NCI-H345 (cell line): ENCODE measurements at regions not wholly inside any gene's neighbourhood (a gene's known extent, or its start where the extent isn't known, plus 50 kb on each side); places are given as distances from the start of the nearest gene placed in this dataset.
"Not testable (repeated sequence)": the region's sequence is repeated elsewhere in the genome, so short reads cannot be mapped to it uniquely, and the experiment has no call there.

Experiments used
- DNase-seq: peaks from one replicate; lab custom pipeline; 2025; lab: John Stamatoyannopoulos, UW

DNA sequence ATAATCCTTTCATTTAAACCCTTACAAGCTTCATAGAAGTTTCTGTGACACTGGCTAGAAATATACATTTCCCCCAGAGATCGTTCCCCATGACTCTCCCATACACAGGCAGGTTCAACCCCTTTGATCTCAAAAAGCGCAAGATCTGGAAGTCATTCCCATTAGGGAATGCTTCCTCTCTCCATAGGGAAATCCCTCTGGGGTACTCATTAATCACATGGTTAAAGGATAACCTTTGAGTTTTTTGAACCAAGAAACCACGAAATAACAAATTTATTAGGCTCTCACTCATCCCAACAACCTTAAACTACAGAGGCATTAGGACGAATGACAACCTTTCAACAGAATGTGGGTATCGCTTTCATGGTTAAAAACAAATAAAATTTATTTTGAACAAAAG lies 211.9 kb upstream of the PRICKLE2 start:
- DNase-seq, result no peak

DNA sequence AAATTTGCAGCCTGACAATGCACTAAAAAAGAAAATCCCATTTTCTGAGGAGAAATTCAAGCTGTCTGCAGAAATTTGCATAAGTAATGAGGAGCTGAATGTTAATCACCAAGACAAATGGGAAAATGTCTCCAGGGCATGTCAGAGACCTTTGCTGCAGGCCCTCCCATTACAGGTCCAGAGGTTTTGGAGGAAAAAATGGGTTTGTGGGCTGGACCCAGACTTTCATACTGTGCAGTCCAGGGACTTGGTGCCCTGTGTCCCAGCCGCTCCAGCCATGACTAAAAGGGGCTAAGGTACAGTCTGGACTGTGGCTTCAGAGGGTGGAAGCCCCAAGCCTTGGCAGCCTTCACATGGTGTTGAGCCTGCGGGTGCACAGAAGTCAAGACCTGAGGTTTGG lies 209.8 kb upstream of the PRICKLE2 start:
- not testable (repeated sequence) for DNase-seq

DNA sequence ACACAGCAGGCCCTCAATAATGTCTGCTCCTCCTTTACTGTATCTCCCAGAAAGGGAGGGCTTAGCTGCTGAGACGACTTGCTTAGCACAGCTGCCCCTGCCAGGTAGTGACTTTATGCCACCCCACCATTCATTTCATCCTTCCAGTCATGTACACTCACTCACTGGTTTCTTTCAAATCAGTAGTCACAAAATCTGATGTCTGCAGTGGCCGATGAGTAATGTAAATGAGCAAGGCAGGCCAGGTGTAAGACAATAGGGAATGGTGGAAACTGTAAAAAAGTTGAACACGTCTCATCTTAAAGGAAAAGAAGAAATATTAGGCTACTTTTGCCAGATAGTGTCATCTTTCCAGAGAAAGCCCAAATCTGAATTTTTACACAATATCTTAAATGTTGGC lies 207.6 kb upstream of the PRICKLE2 start:
- no peak for DNase-seq

DNA sequence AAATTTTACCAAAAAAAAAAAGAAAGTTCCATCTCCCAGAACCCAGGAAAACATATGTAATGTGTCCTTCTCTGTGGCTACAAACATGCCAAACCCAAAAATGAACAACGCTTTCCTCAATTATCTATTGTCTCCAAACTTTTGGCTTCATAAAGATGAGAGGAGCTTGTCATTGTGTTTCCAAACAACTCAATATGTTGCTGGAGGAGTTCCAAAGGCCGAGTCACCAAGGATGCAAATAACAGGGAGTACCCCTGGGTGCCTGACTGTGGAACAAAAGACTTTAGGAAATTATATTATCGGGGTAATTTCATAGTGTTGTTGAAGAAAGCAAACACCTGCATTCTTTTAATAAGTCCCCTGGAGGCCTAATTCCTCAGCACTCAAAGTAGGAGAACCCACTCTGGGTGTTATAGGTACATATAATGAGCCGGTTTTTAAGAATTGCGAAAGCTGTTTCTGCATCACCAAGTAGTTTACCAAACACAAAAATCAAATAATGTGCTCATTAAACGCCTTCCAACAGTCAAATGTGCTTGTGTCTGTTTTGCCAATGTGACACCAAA lies 206.3 kb upstream of the PRICKLE2 start:
- DNase-seq, result peak; percentile 29

DNA sequence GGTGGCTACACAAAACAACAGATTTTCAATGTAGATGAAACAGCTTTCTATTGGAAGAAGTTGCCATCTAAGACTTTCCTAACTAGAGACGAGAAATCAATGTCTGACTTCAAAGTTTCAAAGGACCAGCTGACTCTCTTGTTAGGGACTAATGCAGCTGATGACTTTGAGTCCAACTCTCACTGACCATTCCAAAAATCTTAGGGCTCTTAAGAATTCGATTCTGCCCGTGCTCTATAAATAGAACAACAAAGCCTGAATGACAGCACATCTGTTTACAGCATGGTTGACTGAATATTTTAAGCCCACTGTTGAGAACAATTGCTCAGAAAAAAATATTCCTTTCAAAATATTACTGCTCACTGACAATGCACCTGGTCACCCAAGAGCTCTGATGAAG lies 202.4 kb upstream of the PRICKLE2 start:
- DNase-seq, result no peak

DNA sequence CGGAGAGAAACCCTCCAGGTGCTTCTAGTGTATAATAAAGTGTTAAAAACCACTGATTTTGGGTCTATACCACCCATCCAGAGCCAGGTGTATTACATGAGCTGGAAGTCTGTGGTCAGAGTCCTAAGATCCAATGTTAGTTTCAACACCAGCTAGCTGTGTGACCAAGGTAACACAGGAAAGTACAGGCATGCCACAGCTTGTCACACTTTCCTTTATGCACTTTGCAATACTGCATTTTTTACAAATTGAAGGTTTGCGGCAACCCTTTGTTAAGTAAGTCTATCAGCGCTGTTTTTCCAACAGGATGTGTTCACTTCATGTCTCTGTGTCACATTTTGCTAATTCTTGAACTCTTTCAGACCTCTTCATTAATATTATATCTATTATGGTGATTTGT lies 201.3 kb upstream of the PRICKLE2 start:
- no peak for DNase-seq

DNA sequence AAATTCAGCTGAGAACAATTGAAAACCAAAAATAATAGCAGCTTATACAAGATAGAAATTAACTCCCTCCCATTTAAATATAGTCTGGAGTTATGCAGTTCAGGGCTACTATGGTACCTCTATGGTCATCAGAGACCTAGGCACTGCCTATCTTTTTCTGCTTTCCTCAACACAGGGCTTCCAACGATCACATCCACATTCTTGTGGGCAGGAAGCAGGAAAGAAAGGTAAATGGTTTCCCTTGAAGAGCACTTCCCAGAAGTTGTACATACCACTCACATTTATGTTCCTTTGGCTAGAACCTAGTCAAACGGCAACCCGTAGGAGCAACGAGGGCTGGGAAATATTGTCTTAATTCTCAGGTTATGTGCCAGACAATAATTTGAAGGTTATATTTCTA lies 197.7 kb upstream of the PRICKLE2 start:
- no peak for DNase-seq

DNA sequence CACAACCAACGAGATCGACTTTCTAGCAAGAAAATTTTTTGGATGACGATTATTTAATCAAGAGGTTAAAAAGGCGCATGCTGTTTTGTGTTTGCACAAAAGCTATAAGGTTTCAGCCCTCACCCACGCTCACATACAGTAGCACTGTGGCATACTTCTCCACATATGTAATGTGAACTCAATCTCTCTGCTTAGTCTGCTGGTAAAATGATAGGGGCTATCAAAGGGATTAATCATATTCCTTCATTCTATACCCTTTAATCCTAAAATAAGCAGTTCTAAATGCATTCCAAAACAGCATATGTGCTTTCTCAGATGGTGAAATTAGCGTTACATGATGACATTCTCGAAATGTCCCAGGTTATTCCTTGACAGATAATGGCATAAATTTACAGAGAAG lies 196.9 kb upstream of the PRICKLE2 start:
- no peak for DNase-seq

DNA sequence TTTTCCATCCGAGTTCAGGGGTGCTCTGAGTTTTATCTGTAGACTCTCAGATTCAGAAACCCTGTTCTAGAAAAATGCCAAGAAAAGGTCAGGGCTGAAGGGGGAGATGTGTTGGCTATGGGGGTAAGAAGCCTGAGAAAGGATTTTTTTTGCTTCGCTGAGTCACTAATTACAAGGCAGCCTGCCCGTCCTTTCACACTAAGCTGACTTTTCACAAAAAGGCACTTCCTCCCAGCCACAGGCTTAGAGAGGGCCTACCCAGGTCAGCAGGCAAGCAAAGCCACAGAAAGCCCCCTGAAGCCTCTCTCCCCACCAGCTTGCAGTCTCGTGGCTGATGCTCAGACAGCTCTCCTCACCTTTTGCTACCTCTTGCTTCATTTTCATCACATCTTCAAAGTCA lies 192.6 kb upstream of the PRICKLE2 start:
- no peak for DNase-seq

DNA sequence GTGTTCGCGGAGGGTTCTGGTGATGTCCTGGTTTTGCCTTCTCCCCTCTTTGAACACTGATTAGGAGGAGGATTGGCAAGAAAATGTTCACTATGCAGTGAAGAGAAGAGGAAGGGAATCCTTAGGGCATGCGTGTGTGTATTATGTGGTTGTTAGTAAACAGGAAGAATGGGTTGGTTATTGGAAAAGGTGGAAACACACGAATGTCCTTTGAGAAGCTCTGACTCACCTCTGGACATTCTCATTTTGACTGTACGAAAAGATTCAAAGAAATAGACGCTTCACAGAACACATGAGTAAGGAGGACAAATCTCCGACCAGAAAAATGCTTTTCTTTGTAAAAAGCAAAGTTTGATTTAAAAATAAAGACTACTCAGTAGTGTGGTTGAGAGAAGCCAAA lies 188.8 kb upstream of the PRICKLE2 start:
- no peak for DNase-seq

DNA sequence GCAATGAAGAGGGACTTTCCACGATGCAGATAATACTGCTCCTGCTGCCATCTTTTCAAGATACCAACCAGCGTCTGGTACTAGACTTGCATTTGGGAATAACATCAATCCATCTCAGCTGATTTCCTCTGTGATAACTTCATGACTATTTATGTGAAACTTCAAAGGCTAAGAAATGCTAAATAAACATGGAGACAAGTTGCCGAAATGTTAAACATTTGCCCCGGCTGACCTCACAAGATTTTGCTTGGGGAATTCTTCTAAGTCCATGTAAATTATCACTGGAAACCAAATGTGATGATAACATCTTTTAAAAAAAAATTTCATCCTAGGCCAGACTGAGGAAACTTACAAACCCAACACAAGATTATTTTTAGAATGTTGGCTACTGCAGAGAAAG lies 185.8 kb upstream of the PRICKLE2 start:
- DNase-seq, result no peak

DNA sequence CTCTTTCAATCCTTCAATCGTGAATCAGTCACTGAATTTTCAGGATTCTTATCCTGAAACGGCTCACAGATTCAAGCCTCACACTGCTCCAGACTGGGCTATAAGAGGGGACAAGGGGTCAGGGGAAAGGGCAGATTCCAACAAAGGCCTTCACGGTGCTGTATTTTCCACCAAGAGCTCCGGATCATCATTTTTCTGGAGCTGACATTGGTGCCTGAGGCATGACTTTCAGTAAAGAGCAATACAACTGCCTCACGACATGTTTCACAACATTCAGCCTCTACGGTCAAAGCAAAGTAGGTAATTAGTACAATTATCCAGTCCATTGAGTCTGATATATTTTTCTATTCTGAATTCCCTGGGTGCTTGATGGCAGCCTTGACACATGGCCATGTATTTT lies 185.0 kb upstream of the PRICKLE2 start:
- no peak for DNase-seq

DNA sequence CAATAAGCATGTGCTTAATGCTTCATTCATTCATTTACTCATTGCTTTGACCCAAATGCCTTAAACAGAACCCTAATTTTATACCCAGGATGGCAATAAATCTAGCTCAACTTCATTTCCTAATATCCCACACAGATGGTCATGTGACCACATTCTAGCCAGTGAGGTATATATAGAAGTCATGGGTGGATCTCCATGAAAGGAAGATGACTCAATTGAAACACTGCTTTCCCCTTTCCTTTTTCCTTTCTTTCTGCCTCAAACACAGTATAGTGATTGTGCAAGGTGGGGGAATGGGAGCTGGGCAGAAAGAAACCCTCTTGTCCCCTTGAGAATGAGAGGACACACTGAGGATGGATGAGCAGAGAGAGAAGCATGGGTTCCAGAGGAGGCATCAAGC lies 183.5 kb upstream of the PRICKLE2 start:
- no peak for DNase-seq

DNA sequence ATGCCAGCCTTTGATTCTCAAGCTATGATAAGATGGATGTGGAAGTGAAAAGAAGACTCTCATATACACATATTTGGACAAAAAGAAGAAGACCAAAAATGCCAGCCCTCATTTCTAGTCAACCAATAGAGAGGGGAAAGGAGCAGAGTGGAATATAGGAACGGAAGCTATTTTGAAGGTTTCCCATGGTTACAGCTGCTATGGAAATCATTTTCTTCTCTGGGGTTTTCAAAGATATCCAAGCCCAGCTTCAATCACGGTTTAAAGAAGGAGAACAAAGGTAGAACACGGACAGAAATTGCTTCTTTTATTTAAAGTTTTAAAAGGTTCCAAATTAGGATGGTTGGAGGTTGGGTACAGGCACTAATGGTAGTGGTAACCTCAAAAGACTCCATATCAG lies 181.0 kb upstream of the PRICKLE2 start:
- DNase-seq, result no peak

DNA sequence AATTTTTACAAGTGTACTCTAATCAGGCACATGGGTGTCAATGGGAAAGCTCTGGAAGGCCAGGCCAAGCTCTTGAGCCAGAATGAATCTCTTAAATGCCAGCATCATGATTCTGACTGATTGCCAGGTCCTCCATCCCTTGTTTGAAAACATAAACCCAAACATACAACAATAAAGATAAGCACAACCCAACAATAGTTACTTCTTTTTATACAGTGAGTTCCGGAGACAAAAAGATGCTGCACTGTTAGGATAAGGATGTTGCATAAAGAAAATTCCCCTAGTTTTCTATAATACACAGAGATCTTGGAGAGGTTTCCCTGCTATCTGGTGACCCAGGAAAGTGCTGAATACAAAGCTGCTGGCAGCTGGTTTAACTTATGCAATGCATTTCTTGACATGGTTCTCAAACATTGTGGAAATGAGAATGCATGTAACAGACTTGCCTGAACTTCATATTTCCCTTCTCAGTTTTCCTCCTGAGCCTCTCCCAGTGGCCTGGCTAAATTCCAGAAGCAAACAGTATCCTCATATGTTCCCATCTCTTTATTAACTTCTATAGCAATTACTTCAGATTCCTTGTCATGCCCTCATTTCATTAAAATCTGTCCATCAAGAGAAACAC lies 180.1 kb upstream of the PRICKLE2 start:
- no peak for DNase-seq

DNA sequence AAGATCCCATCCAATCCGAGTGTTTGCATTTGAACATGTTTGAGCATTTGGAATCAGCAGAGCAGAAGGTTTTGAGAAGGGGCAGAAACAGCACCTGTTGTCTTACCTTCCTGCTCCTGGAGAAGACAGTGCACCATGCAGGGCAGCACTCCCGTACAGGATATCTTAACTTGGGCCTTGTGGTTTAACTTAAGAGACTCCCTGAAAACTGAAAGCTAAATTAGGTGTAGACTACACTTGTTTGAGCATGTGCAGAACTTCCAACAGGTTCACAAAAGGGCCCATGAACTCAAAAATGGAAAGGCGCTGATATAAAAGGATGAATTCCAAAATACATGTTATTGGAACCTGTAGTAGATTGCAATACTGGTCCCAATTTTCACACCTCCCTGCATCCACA lies 175.4 kb upstream of the PRICKLE2 start:
- DNase-seq, result no peak

DNA sequence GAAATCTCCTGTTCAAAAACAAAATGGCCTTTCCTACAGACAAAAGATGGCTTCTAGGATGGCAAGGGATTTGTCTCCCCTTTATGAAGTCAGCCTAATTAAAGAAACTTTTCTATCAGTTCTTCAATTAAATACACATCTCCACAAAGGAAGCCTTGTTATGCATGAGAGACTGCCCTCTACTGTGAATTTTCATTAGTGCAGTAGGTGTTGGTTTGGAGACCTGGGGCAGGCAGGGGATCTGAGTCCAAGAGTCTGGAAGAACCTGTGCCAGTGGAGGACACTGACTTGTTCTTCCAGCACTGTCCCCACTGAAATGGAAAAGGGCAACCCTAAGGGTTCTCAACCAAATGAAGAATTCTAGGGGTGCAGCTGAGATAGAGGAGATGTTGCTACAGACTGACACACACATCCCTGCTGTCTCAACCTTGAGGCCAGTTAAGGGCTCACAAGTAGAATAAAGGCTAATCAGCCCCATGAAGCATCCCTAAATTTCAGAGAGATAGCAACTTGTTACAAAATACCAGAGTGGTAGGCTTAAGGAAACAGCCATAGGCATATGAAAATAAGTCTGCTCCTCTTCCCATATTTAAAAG lies 174.0 kb upstream of the PRICKLE2 start:
- DNase-seq, result peak; percentile 24

DNA sequence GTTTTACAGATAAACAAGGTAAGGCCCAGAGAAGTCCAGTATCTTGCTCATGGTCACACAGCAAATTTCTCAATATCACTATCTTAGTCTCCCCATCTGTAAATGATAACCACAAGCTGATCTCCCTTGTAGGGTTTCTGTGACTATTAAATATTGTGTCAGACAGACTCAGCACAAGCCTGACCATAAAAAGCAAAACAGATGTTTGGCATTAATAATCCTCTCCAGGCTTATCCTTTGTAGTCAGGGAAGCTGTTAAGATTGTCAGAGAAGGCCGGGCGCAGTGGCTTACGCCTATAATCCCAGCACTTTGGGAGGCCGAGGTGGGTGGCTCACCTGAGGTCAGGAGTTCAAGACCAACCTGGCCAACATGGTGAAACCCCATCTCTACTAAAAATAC lies 173.2 kb upstream of the PRICKLE2 start:
- DNase-seq, result no peak

DNA sequence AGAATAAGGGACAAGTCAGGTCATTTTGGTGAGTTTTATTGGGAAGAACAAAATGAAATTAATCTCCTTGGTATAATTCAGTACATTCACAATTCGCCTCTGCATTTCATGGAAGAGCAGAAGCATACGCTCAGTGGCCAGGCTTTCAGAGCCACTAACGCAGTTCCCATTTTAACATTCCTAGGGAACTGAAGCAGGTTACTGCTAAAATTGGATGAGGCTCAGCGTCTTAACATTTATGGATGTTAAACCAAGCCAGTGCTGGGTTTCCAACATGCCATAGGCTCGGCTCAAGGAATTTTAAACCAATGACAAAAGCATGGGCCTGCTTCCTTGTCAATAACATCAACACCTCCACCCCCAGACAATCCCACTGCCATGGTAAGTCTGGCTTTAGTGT lies 172.7 kb upstream of the PRICKLE2 start:
- DNase-seq, result no peak

DNA sequence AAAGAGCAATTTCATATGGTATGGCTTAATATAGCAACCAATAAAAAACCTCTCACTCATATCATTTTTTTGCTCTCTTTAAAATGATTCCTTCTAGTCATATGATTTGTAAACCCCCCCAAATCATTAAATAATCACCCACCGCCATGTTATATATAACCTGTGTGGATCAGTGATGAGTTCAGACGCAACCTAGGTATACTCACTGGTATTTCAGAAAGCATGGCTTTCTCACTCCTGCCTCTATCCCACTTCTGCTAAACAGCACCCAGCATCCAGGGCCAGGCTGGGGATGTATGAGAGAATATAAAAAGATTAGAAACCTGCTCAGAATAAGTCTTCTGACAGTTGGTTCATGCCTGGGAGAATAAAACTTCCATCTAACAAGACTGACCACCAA lies 172.3 kb upstream of the PRICKLE2 start:
- no peak for DNase-seq

DNA sequence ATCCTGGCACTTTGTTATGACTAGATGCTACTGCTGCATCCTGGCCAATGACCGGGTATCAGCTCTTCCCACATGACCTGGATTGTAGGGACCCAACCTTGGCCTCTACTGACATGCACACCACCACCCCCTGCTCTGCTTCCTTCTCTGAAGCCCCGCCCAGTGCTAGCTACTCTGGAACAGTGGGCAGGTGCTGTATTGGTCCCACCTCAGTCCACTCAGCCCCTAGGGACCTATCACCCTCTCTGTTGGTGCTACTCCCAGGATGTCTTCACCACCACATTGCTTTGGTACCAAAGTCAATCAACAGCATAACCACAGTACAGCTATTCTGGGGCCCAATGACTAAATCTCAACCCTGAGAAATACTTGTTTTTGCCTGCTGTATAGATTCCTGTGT lies 170.2 kb upstream of the PRICKLE2 start:
- no peak for DNase-seq

DNA sequence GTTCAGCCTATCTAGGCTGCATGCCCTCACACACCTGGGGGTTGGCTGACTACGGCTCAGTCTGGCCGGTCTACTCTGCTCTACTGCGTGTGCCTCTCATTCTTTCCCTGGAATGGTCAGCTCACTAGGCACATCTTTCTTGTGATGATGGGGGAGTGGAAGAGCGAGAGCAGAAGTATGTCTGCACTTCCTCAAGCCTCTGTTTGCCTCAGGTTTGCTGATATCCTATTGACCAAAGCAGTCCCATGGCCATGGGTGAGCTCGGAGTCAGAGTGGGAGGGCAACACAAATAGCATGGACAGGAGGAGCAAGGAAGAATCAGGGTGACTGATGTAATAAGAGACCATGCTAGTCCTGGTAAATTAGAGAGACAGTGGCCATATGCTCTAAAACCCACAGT lies 167.9 kb upstream of the PRICKLE2 start:
- DNase-seq, result no peak

DNA sequence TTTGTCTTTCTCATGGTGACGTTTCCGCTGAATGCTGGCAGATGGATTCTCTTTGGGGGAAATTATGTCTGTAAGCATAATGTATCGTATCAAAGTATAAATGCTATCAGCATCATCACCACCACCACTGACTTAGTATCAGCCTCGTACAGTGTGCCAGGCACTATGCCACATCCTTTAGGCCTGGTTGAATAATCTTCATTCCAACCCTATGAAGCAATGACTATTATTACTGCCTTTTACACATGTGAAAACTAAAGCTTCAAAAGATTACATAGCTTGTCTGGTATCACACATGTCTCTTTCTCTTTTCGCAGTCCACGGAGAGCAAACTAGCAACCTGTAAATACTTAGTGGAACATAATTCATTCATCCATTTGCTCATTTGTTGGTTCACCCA lies 166.7 kb upstream of the PRICKLE2 start:
- no peak for DNase-seq

DNA sequence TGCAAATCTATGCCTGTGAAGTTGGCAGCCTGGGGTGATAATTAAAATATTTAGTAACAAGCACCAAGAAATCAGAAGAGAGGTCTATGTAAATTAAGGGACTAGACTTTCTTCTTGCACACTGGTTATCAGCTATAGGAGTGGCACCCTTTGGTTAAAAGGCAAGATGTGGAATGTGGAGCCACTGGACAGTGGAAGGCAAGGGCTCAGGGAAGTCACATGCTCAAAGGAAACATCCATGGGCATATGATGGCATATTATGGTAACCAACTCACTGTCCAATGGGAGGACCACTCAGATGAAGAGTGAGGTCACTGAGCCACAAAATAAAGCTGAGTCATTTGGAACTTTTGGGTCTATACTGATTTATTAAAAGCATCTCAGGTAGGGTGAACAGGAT lies 165.6 kb upstream of the PRICKLE2 start:
- no peak for DNase-seq
